ENCODE measurements at regions not wholly inside any gene's neighbourhood (a gene's known extent, or its start where the extent isn't known, plus 50 kb on each side); places are given as distances from the start of the nearest gene placed in this dataset.

DNA sequence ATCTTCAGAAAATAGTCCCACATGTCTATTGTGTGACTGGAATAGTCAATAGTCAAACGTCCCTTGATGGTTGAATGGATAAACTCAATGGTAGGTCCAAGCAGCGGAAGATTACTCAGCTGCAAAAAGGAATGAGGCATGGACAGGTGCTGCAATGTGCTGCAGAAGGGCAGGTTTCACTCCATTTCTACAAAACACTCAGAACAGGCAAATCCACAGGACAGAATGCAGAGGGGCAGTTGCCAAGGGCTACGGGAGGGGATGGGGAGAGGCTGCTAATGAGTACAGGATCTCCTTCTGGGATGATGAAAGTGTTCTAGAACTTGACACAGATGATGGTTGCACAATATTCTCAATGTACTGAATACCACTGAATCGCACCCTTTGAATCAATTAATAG, 151.0 kb downstream of the RBFOX3 start:
- in situ Hi-C loops (cut with HindIII; ENCODE audit: low sequenced_read_pairs) = no loop called here
- TF ChIP-seq CTCF (IDR thresholded peaks at IDR 0.05; ENCODE audit: low read depth, low read length) = no peak

DNA sequence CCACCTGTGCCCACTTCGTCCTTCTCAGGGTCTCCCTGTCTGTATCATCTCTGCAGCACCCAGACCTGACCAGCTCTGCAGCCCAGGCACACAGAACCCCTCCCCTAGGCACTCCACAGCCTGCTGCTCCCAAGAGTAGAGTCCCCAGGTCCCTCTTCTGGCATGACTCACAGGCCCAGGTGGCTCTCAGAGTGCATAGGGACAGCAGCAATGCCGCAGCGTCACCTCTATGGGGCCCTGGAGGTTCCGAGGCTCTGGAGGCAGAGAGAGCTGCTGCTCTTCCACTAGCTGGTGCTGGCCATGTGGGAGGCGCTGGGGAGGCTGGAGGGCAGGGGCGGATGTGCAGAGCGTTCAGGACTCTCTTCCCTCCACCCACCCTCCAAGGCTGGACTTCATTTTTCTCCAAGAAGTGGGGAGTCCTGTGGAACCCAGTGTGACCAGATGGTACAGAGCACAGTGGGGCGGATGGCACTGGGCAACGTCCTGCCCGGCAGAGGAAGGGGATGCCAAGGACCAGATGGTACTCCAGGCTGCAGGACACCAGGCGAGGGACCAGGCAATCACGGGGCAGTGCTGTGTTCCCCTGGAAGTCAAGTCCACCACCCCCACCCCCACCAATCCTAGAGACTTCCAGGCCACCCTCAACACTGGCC, 151.7 kb downstream of the RBFOX3 start:
- DNase-seq (ENCODE audit: low read depth, low spot score) = no peak
- in situ Hi-C loops (cut with HindIII; ENCODE audit: low sequenced_read_pairs) = no loop called here
- H3K4me3 ChIP-seq (ENCODE audit: low read depth, low read length) = no peak overlapping the region
- no peak for TF ChIP-seq CTCF (IDR thresholded peaks at IDR 0.05; ENCODE audit: low read depth, low read length)

More for the DNA sequence above, 151.0 kb downstream of the RBFOX3 start:
- DNase-seq (ENCODE audit: low read depth, low spot score) = no peak
- H3K4me3 ChIP-seq (ENCODE audit: low read depth, low read length) = no peak overlapping the region

DNA sequence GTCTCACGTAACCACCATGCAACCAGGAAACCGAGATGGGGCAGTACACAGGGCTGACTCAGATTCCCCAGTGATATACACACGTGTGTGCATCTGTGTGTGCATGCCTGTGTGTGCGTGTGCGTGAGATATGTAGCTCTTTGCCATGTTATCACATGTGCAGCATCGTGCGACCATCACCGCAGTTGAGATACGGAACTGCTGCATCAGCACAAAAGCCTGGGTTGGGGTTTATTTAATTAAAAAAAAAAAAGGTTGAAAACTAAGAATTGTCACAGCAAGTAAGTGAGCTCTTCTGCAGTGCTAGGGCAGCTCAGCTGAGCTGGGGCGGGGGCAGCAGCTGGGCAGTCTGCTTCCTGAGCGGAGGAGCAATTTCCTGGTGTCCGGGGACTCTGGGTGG, 152.5 kb downstream of the RBFOX3 start:
- in situ Hi-C loops (cut with HindIII; ENCODE audit: low sequenced_read_pairs) = no loop called here
- DNase-seq (ENCODE audit: low read depth, low spot score) = no peak
- no peak for TF ChIP-seq CTCF (IDR thresholded peaks at IDR 0.05; ENCODE audit: low read depth, low read length)
- no peak overlapping the region for H3K4me3 ChIP-seq (ENCODE audit: low read depth, low read length)

DNA sequence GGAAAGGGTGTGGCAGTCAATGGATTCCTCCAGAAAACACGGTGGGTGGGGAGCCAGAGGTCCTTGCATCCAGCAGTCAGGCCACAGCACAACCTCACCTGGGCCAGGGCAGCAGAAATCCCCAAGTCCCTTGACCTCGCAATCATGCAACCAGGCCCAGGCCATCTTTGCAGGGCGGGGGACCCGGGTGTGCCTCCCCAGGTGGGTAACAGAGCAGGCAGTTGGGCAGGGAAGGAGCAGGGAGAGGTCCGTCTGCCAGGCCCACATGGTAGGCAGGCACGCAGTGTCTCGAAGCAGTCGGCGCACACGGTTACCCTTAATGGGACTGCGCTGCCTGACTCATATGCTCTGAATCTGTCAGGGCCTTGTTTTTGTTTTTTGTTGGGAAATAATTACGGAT, 153.0 kb downstream of the RBFOX3 start:
- DNase-seq (ENCODE audit: low read depth, low spot score) = no peak
- no peak for TF ChIP-seq CTCF (IDR thresholded peaks at IDR 0.05; ENCODE audit: low read depth, low read length)
- H3K4me3 ChIP-seq (ENCODE audit: low read depth, low read length) = no peak overlapping the region
- in situ Hi-C loops (cut with HindIII; ENCODE audit: low sequenced_read_pairs) = no loop called here

DNA sequence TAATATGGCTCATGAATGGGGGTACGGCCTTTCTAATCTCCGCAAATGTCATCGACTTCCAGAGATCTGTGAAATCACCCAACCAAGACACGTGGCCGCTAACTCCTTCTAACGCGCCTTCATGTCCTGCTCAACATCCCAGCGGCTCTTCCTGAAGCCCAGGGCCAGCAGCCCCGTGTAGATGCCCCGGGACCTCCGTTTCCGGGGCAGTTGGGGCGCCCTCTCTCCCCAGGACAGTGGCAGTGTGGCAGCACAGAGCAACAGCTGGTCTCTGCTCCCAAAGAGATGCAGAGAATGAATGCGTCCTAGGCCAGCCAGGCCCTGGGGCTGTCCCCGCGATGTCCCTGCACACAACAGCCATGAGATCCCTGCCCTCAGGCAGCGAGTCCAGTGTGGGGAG, 153.5 kb downstream of the RBFOX3 start:
- no peak overlapping the region for H3K4me3 ChIP-seq (ENCODE audit: low read depth, low read length)
- in situ Hi-C loops (cut with HindIII; ENCODE audit: low sequenced_read_pairs) = no loop called here
- no peak for TF ChIP-seq CTCF (IDR thresholded peaks at IDR 0.05; ENCODE audit: low read depth, low read length)
- DNase-seq (ENCODE audit: low read depth, low spot score) = no peak

- no peak overlapping the region for H3K4me3 ChIP-seq (ENCODE audit: low read depth, low read length)
- TF ChIP-seq CTCF (IDR thresholded peaks at IDR 0.05; ENCODE audit: low read depth, low read length) = no peak
- DNase-seq (ENCODE audit: low read depth, low spot score) = no peak
- in situ Hi-C loops (cut with HindIII; ENCODE audit: low sequenced_read_pairs) = no loop called here
Observed at GRCh38 chr17:79455636-79456035, 155.2 kb downstream of the RBFOX3 start.
